IMR-90 (cell line): ENCODE measurements at regions not wholly inside any gene's neighbourhood (a gene's known extent, or its start where the extent isn't known, plus 50 kb on each side); places are given as distances from the start of the nearest gene placed in this dataset.

Experiments
- ATAC-seq: fragments of 200-7000 bp; cut with Tn5 transposase; 2 replicates; pipeline ENCODE4 v1.9.1; 2020; ENCODE audit warnings: low read depth, mild to moderate bottlenecking, moderate library complexity
- BruUV-seq: library from RNA; stranded (reverse); fragments of 400-500 nt; replicated peaks from 2 replicates; lab custom pipeline; 2021; lab: Mats Ljungman, UMichigan
- CTCF ChIA-PET: fragments of 300-600 bp; formaldehyde crosslinking; extraction: SDS; loops from one replicate; lab custom pipeline; 2021; ENCODE audit warnings: antibody characterized with exemption; lab: Yijun Ruan, JAX
- POLR2A ChIA-PET: fragments of 300-600 bp; sonication (Branson Sonifier 250); formaldehyde crosslinking; loops from one replicate; lab custom pipeline; 2022; ENCODE audit warnings: antibody characterized with exemption; ENCODE audit not compliant: unreplicated experiment; lab: Charles Lee
- DNase-seq: peaks from one replicate; pipeline ENCODE4 v3.0.0; 2013
- H2AFZ ChIP-seq: replicated peaks from 2 replicates; pipeline ENCODE3; 2013; ENCODE audit warnings: low read length, mild to moderate bottlenecking; ENCODE audit not compliant: poor library complexity
- H2AK5ac ChIP-seq: 2 replicates; pipeline ENCODE4 v1.6.1; 2013; ENCODE audit warnings: low read depth, low read length, inconsistent platforms
- H2AK9ac ChIP-seq: replicated peaks from 2 replicates; pipeline ENCODE3; 2013; ENCODE audit warnings: mild to moderate bottlenecking, low read depth, low read length, moderate library complexity; ENCODE audit not compliant: poor library complexity
- H2BK120ac ChIP-seq: 2 replicates; pipeline ENCODE4 v1.6.1; 2013; ENCODE audit warnings: low read depth, low read length, inconsistent platforms
- H2BK15ac ChIP-seq: 3 replicates; pipeline ENCODE4 v1.6.1; 2013; ENCODE audit warnings: low read depth, low read length, inconsistent platforms
- H2BK20ac ChIP-seq: 2 replicates; pipeline ENCODE4 v1.6.1; 2013; ENCODE audit warnings: low read depth, mild to moderate bottlenecking, inconsistent platforms, low read length, moderate library complexity
- H2BK5ac ChIP-seq: 2 replicates; pipeline ENCODE4 v1.6.1; 2013; ENCODE audit warnings: mild to moderate bottlenecking, low read depth, low read length, inconsistent platforms; ENCODE audit not compliant: poor library complexity, severe bottlenecking
- H3K14ac ChIP-seq: replicated peaks from 2 replicates; pipeline ENCODE4 v1.6.1; 2013; ENCODE audit warnings: low read depth, low read length, inconsistent platforms
- H3K18ac ChIP-seq: 2 replicates; pipeline ENCODE4 v1.6.1; 2013; ENCODE audit warnings: low read depth, low read length, control low read depth
- H3K23ac ChIP-seq: 2 replicates; pipeline ENCODE4 v1.6.1; 2013; ENCODE audit warnings: low read depth, low read length, inconsistent platforms
- H3K27ac ChIP-seq: 2 replicates; pipeline ENCODE4 v1.5.1; 2013; ENCODE audit warnings: mild to moderate bottlenecking, control low read depth, low read length; ENCODE audit not compliant: insufficient read depth
- H3K27me3 ChIP-seq: 2 replicates; pipeline ENCODE4 v1.6.1; 2013; ENCODE audit warnings: low read length; ENCODE audit not compliant: control insufficient read depth, insufficient read depth
- H3K36me3 ChIP-seq: 2 replicates; pipeline ENCODE4 v1.6.1; 2013; ENCODE audit warnings: low read length, mixed read lengths; ENCODE audit not compliant: control insufficient read depth, insufficient read depth
- H3K4ac ChIP-seq: 2 replicates; pipeline ENCODE4 v1.6.1; 2013; ENCODE audit warnings: low read depth, low read length, inconsistent platforms
- H3K4me1 ChIP-seq: 2 replicates; pipeline ENCODE4 v1.6.1; 2013; ENCODE audit warnings: low read length, mixed read lengths; ENCODE audit not compliant: control insufficient read depth, insufficient read depth
- H3K4me2 ChIP-seq: 2 replicates; pipeline ENCODE4 v1.6.1; 2013; ENCODE audit warnings: low read depth, mild to moderate bottlenecking, control low read depth, low read length, moderate library complexity
- H3K4me3 ChIP-seq: 2 replicates; pipeline ENCODE4 v1.5.1; 2013; ENCODE audit warnings: low read depth, mild to moderate bottlenecking, control low read depth, low read length, moderate library complexity; ENCODE audit not compliant: insufficient read depth
- H3K56ac ChIP-seq: 2 replicates; pipeline ENCODE4 v1.6.1; 2013; ENCODE audit warnings: low read length, inconsistent platforms; ENCODE audit not compliant: insufficient read depth; ENCODE audit errors: extremely low read depth
- H3K79me1 ChIP-seq, 2 experiments: 2 replicates each; pipeline ENCODE4 v1.6.1; 2013; ENCODE audit warnings: low read length in 2 of 2, inconsistent platforms in 1 of 2, low read depth in 1 of 2
- H3K9ac ChIP-seq: 2 replicates; pipeline ENCODE4 v1.6.1; 2013; ENCODE audit warnings: low read depth, low read length, control low read depth
- H3K9me1 ChIP-seq: 2 replicates; pipeline ENCODE4 v1.6.1; 2013; ENCODE audit warnings: low read length, inconsistent platforms; ENCODE audit not compliant: insufficient read depth
- H3K9me3 ChIP-seq: 2 replicates; pipeline ENCODE4 v1.6.1; 2013; ENCODE audit warnings: low read length; ENCODE audit not compliant: control insufficient read depth, insufficient read depth
- H4K20me1 ChIP-seq: 2 replicates; pipeline ENCODE4 v1.6.1; 2013; ENCODE audit warnings: low read length, inconsistent platforms; ENCODE audit not compliant: insufficient read depth
- H4K5ac ChIP-seq: 2 replicates; pipeline ENCODE4 v1.6.1; 2013; ENCODE audit warnings: mild to moderate bottlenecking, low read depth, low read length, control low read depth
- H4K8ac ChIP-seq, 2 experiments: 2 replicates each; pipeline ENCODE4 v1.6.1; 2013; ENCODE audit warnings: low read depth in 2 of 2, low read length in 2 of 2, control low read depth in 1 of 2, inconsistent platforms in 1 of 2
- H4K91ac ChIP-seq: 2 replicates; pipeline ENCODE4 v1.6.1; 2013; ENCODE audit warnings: low read depth, low read length, inconsistent platforms; ENCODE audit not compliant: insufficient read depth
- BHLHE40 ChIP-seq: fragments of 150-350 bp; IDR thresholded peaks from 2 replicates; pipeline ENCODE4 v1.6.1; 2016; ENCODE audit warnings: mild to moderate bottlenecking, low read depth, low read length
- CEBPB ChIP-seq: IDR thresholded peaks from 2 replicates; pipeline ENCODE4 v1.6.1; 2012; ENCODE audit warnings: low read depth, low read length, improper control_type of control experiment
- CHD1 ChIP-seq: IDR thresholded peaks from 2 replicates; pipeline ENCODE4 v1.6.1; 2012; ENCODE audit warnings: low read depth, low read length, improper control_type of control experiment
- FOS ChIP-seq: fragments of 150-350 bp; IDR thresholded peaks from 2 replicates; pipeline ENCODE4 v1.6.1; 2016; ENCODE audit warnings: low read depth, low read length
- MAFK ChIP-seq: IDR thresholded peaks from 2 replicates; pipeline ENCODE4 v1.6.1; 2012; ENCODE audit warnings: low read depth, low read length, improper control_type of control experiment
- MAZ ChIP-seq: IDR thresholded peaks from 2 replicates; pipeline ENCODE4 v1.6.1; 2012; ENCODE audit warnings: low read depth, mild to moderate bottlenecking, low read length, improper control_type of control experiment, moderate library complexity, borderline replicate concordance
- MXI1 ChIP-seq: IDR thresholded peaks from 2 replicates; pipeline ENCODE4 v1.6.1; 2012; ENCODE audit warnings: low read depth, mild to moderate bottlenecking, low read length, moderate library complexity, borderline replicate concordance
- NFE2L2 ChIP-seq: fragments of 150-350 bp; IDR thresholded peaks from 2 replicates; pipeline ENCODE4 v1.6.1; 2016; ENCODE audit warnings: low read depth, mild to moderate bottlenecking, low read length
- POLR2A ChIP-seq: IDR thresholded peaks from 2 replicates; pipeline ENCODE4 v1.6.1; 2012; ENCODE audit warnings: mild to moderate bottlenecking, low read depth, low read length
- RAD21 ChIP-seq: IDR thresholded peaks from 2 replicates; pipeline ENCODE4 v1.6.1; 2012; ENCODE audit warnings: low read length, improper control_type of control experiment
- RCOR1 ChIP-seq: IDR thresholded peaks from 2 replicates; pipeline ENCODE4 v1.6.1; 2012; ENCODE audit warnings: mild to moderate bottlenecking, low read length, improper control_type of control experiment; ENCODE audit not compliant: insufficient replicate concordance
- RFX5 ChIP-seq: IDR thresholded peaks from 2 replicates; pipeline ENCODE4 v1.8.0; 2012; ENCODE audit warnings: low read depth, mild to moderate bottlenecking, low read length, moderate library complexity
- SMC3 ChIP-seq: fragments of 150-350 bp; IDR thresholded peaks from 2 replicates; pipeline ENCODE4 v1.6.1; 2016; ENCODE audit warnings: low read depth, mild to moderate bottlenecking, antibody characterized with exemption, low read length, moderate library complexity
- WGBS, 2 experiments: methylation state at CpG; one replicate each; pipeline versions ENCODE4 v1.1.5 to v1.1.7; 2013; ENCODE audit warnings: missing lambda C conversion rate in 2 of 2; ENCODE audit not compliant: insufficient read length in 1 of 2; ENCODE audit errors: extremely low coverage in 2 of 2; 5-methylcytosine and 5-hydroxymethylcytosine counted together
- dilution Hi-C: fragments of 300-500 bp; cut with HindIII; formaldehyde crosslinking; loops from one replicate; pipeline ENCODE4 v1.14.3; 2018; ENCODE audit warnings: low sequenced_read_pairs; ENCODE audit not compliant: unreplicated experiment
- in situ Hi-C: fragments of 300-500 bp; cut with MboI; formaldehyde crosslinking; loops from 3 replicates; pipeline ENCODE4 v1.14.3; 2019; ENCODE audit warnings: low sequenced_read_pairs, inconsistent platforms, mixed read lengths
- intact Hi-C: fragments of 100-400 bp; cut with micrococcal nuclease; formaldehyde crosslinking; loops from 2 replicates; pipeline ENCODE4 v1.10.0; 2022
- TF ChIP-seq, protein P1 (sequence below): fragments of 150-350 bp; IDR thresholded peaks from 2 replicates; pipeline ENCODE4 v1.6.1; 2017; ENCODE audit warnings: mild to moderate bottlenecking, antibody characterized with exemption, low read length, low read depth
- TF ChIP-seq, protein P2 (sequence below): conservative IDR thresholded peaks from 2 replicates; pipeline ENCODE4 v1.5.1; 2012; ENCODE audit warnings: mild to moderate bottlenecking, low read depth, low read length, improper control_type of control experiment
- TF ChIP-seq, protein P3 (sequence below): fragments of 150-350 bp; IDR thresholded peaks from 2 replicates; pipeline ENCODE4 v1.6.1; 2016; ENCODE audit warnings: low read depth, mild to moderate bottlenecking, low read length, moderate library complexity, borderline replicate concordance

DNA sequence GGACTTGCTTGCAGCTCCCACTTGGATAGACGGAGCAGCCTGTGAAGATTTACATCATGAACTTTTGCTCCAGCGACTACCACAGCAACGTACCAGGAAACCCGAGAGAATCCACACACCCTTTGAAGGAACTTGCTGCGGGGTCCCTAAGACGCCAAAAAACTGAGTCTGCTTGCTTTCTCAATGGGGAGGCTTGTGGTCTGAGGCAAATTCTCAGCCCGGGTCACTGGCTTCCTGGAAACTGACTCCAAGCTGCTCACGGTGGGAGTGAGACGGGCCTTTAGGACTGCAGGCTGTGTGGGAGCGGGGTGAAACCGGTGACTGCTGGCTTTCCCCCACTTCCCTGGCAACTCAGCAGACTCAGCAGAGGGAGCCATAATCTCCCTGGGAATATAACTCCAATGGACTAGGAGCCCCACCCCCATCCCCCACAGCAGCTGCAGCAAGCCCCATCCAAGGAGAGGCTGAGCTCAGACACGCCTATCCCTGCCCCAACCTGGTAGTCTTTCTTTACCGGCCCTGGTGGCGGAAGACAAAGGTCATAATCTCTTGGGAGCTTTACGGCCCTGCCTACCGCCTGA lies 466.0 kb downstream of the CAAP1 start:
- peaks cover 4% of the 10 kb centered on the region for H3K9me3 ChIP-seq
- H3K27me3 ChIP-seq, result no peaks in the 10 kb centered on the region
- H2BK20ac ChIP-seq, result no peak overlapping the region
- H2BK5ac ChIP-seq, result no peak overlapping the region
- DNase-seq, result no peak
- no peak overlapping the region for H4K8ac ChIP-seq
- no peak overlapping the region for H4K91ac ChIP-seq
- ChIA-PET CTCF (no interaction called here), POLR2A (no interaction called here)
- no peaks in the 10 kb centered on the region for H3K79me1 ChIP-seq
- no peak for TF ChIP-seq RFX5
- no peak for TF ChIP-seq RCOR1
- no peak for TF ChIP-seq NFE2L2
- TF ChIP-seq MAZ, result no peak
- TF ChIP-seq, protein P1, sequence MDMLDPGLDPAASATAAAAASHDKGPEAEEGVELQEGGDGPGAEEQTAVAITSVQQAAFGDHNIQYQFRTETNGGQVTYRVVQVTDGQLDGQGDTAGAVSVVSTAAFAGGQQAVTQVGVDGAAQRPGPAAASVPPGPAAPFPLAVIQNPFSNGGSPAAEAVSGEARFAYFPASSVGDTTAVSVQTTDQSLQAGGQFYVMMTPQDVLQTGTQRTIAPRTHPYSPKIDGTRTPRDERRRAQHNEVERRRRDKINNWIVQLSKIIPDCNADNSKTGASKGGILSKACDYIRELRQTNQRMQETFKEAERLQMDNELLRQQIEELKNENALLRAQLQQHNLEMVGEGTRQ, result no peak
- no peak for TF ChIP-seq BHLHE40
- no peak for TF ChIP-seq MXI1
- TF ChIP-seq, protein P2, sequence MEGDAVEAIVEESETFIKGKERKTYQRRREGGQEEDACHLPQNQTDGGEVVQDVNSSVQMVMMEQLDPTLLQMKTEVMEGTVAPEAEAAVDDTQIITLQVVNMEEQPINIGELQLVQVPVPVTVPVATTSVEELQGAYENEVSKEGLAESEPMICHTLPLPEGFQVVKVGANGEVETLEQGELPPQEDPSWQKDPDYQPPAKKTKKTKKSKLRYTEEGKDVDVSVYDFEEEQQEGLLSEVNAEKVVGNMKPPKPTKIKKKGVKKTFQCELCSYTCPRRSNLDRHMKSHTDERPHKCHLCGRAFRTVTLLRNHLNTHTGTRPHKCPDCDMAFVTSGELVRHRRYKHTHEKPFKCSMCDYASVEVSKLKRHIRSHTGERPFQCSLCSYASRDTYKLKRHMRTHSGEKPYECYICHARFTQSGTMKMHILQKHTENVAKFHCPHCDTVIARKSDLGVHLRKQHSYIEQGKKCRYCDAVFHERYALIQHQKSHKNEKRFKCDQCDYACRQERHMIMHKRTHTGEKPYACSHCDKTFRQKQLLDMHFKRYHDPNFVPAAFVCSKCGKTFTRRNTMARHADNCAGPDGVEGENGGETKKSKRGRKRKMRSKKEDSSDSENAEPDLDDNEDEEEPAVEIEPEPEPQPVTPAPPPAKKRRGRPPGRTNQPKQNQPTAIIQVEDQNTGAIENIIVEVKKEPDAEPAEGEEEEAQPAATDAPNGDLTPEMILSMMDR, result no peak
- no peak for TF ChIP-seq CHD1
- no peak for TF ChIP-seq POLR2A
- TF ChIP-seq MAFK, result no peak
- TF ChIP-seq CEBPB, result no peak
- TF ChIP-seq RAD21, result no peak
- TF ChIP-seq FOS, result no peak
- no peak for TF ChIP-seq SMC3
- TF ChIP-seq, protein P3, sequence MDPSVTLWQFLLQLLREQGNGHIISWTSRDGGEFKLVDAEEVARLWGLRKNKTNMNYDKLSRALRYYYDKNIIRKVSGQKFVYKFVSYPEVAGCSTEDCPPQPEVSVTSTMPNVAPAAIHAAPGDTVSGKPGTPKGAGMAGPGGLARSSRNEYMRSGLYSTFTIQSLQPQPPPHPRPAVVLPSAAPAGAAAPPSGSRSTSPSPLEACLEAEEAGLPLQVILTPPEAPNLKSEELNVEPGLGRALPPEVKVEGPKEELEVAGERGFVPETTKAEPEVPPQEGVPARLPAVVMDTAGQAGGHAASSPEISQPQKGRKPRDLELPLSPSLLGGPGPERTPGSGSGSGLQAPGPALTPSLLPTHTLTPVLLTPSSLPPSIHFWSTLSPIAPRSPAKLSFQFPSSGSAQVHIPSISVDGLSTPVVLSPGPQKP, result no peak
- intact Hi-C loops, result no loop called here
- H2AK9ac ChIP-seq, result no peak overlapping the region
- no peak overlapping the region for H3K14ac ChIP-seq
- H3K4me3 ChIP-seq, result no peak overlapping the region
- no peak overlapping the region for H3K4me2 ChIP-seq
- no peaks in the 10 kb centered on the region for H3K9me1 ChIP-seq
- H3K27ac ChIP-seq, result no peak overlapping the region
- no peak overlapping the region for H4K5ac ChIP-seq
- in situ Hi-C loops, result no loop called here
- no peak overlapping the region for H3K18ac ChIP-seq
- no peak overlapping the region for H3K4ac ChIP-seq
- no peaks in the 10 kb centered on the region for H3K4me1 ChIP-seq
- BruUV-seq, result no TSS peak
- H3K9ac ChIP-seq, result no peak overlapping the region
- H2BK15ac ChIP-seq, result no peak overlapping the region
- H4K20me1 ChIP-seq, result no peaks in the 10 kb centered on the region
- no peak overlapping the region for H2AFZ ChIP-seq
- H2AK5ac ChIP-seq, result no peak overlapping the region
- ATAC-seq, result no peak
- H3K36me3 ChIP-seq, result no peaks in the 10 kb centered on the region
- dilution Hi-C loops, result no loop called here
- WGBS, 2 experiments, result 100% methylated on average over 1 of the region's 16 CpGs; no CpG with 5 or more reads in 1 of the 2 experiments
- H3K56ac ChIP-seq, result no peak overlapping the region
- no peak overlapping the region for H2BK120ac ChIP-seq
- H3K23ac ChIP-seq, result no peak overlapping the region
